CD4-positive, alpha-beta T cell (primary cell): ENCODE measurements at regions not wholly inside any gene's neighbourhood (a gene's known extent, or its start where the extent isn't known, plus 50 kb on each side); places are given as distances from the start of the nearest gene placed in this dataset.

Source experiments
- ATAC-seq: fragments of 200-7000 bp; cut with Tn5 transposase; one replicate; pipeline ENCODE4 v1.10.0; 2022; ENCODE audit warnings: mild to moderate bottlenecking; ENCODE audit not compliant: poor library complexity
- CTCF ChIA-PET: fragments of 350-600 bp; sonication (Branson Sonifier 250); formaldehyde crosslinking; loops from one replicate; lab custom pipeline; 2021; ENCODE audit warnings: antibody characterized with exemption, inconsistent platforms; lab: Charles Lee
- POLR2A ChIA-PET: fragments of 350-600 bp; sonication (Branson Sonifier 250); formaldehyde crosslinking; loops from one replicate; lab custom pipeline; 2021; ENCODE audit warnings: antibody characterized with exemption, inconsistent platforms; lab: Charles Lee
- DNase-seq, 14 experiments: peaks; one replicate each; pipeline ENCODE4 v3.0.0-alpha.2; 2013 to 2020; ENCODE audit warnings: mixed read lengths in 2 of 14
- H3K27ac ChIP-seq, 2 donors: one replicate each; pipeline versions ENCODE4 v1.5.1 to v1.7.0; 2013; ENCODE audit warnings: low read length in 2 of 2, low read depth in 1 of 2, mild to moderate bottlenecking in 1 of 2
- H3K27me3 ChIP-seq, 2 experiments: 1 replicate in 1 of 2; 2 replicates in 1 of 2; pipeline versions ENCODE4 v1.6.1 to v1.7.0; 2013; ENCODE audit warnings: low read length in 2 of 2, control low read depth in 1 of 2, mild to moderate bottlenecking in 1 of 2, moderate library complexity in 1 of 2; ENCODE audit not compliant: insufficient read depth in 2 of 2, control insufficient read depth in 1 of 2
- H3K36me3 ChIP-seq: one replicate; pipeline ENCODE4 v1.6.1; 2013; ENCODE audit warnings: low read length, control low read depth; ENCODE audit not compliant: insufficient read depth
- H3K4me1 ChIP-seq: one replicate; pipeline ENCODE4 v1.6.1; 2013; ENCODE audit warnings: low read length, control low read depth; ENCODE audit not compliant: insufficient read depth
- H3K4me3 ChIP-seq: one replicate; pipeline ENCODE4 v1.5.1; 2013; ENCODE audit warnings: mild to moderate bottlenecking, low read length, moderate library complexity
- H3K9me3 ChIP-seq, 2 experiments: 1 replicate in 1 of 2; 2 replicates in 1 of 2; pipeline versions ENCODE4 v1.6.1 to v1.7.0; 2013; ENCODE audit warnings: low read length in 2 of 2, mild to moderate bottlenecking in 2 of 2, control low read depth in 1 of 2, moderate library complexity in 1 of 2; ENCODE audit not compliant: control insufficient read depth in 1 of 2, insufficient read depth in 1 of 2
- H3K27ac Mint-ChIP-seq: one replicate; pipeline ENCODE4 v1.8.0; 2020; ENCODE audit warnings: mixed read lengths
- H3K27me3 Mint-ChIP-seq: one replicate; pipeline ENCODE4 v1.8.0; 2021; ENCODE audit warnings: mixed read lengths
- H3K36me3 Mint-ChIP-seq: one replicate; pipeline ENCODE4 v1.8.0; 2021; ENCODE audit warnings: low read depth, mixed read lengths
- H3K4me1 Mint-ChIP-seq: one replicate; pipeline ENCODE4 v1.8.0; 2021; ENCODE audit warnings: low read depth, mixed read lengths
- H3K4me3 Mint-ChIP-seq: one replicate; pipeline ENCODE4 v1.8.0; 2020; ENCODE audit warnings: mild to moderate bottlenecking, mixed read lengths
- H3K9me3 Mint-ChIP-seq: one replicate; pipeline ENCODE4 v1.8.0; 2020; ENCODE audit warnings: mixed read lengths
- CTCF ChIP-seq: fragments of 200-600 bp; IDR thresholded peaks from one replicate; pipeline ENCODE4 v1.8.0; 2022; ENCODE audit warnings: antibody characterized with exemption, mild to moderate bottlenecking
- intact Hi-C, 2 experiments: fragments of 100-400 bp; cut with DNase I in 1 of 2; cut with micrococcal nuclease in 1 of 2; formaldehyde crosslinking; loops; one replicate each; pipeline versions ENCODE4 v1.15.1 to v1.9.0; 2023 to 2025; cut with DNase I, micrococcal nuclease

GRCh38 chr2:15038366-15039364, 406.1 kb downstream of the LRATD1 start:
- Mint-ChIP-seq H3K27me3 (no peaks in the 10 kb centered on the region), H3K27ac (no peak overlapping the region)
- ATAC-seq = no peak

GRCh38 chr2:15040429-15041084, 408.0 kb downstream of the LRATD1 start:
- POLR2A ChIA-PET = no interaction called here
- Histone ChIP-seq H3K4me1 (no peaks in the 10 kb centered on the region), H3K36me3 (no peaks in the 10 kb centered on the region), H3K27me3 (no peaks in the 10 kb centered on the region), H3K4me3 (no peak overlapping the region), H3K9me3 (no peaks in the 10 kb centered on the region), H3K27ac (no peak overlapping the region)
- H3K36me3 Mint-ChIP-seq = no peaks in the 10 kb centered on the region
- no peaks in the 10 kb centered on the region for H3K9me3 Mint-ChIP-seq
- no peak for TF ChIP-seq CTCF
- H3K27ac Mint-ChIP-seq = no peak overlapping the region
- no peak for ATAC-seq
- CTCF ChIA-PET = no interaction called here
- H3K4me3 Mint-ChIP-seq = no peak overlapping the region
- intact Hi-C loops = no loop called here
- H3K4me1 Mint-ChIP-seq = no peaks in the 10 kb centered on the region
- no peaks in the 10 kb centered on the region for H3K27me3 Mint-ChIP-seq
- no peak for DNase-seq

More at GRCh38 chr2:15038366-15039364, 406.1 kb downstream of the LRATD1 start:
- no peaks in the 10 kb centered on the region for H3K27me3 ChIP-seq
- H3K4me3 ChIP-seq = no peak overlapping the region
- Mint-ChIP-seq H3K4me3 (no peak overlapping the region), H3K9me3 (no peaks in the 10 kb centered on the region), H3K36me3 (no peaks in the 10 kb centered on the region), H3K4me1 (no peaks in the 10 kb centered on the region)
- no peak overlapping the region for H3K27ac ChIP-seq
- H3K4me1 ChIP-seq = no peaks in the 10 kb centered on the region
- peak in 2 of 14 experiments; percentile 18 to 20 for DNase-seq
- TF ChIP-seq CTCF = no peak
- intact Hi-C loops = no loop called here
- ChIA-PET CTCF (no interaction called here), POLR2A (no interaction called here)
- no peaks in the 10 kb centered on the region for H3K9me3 ChIP-seq
- no peaks in the 10 kb centered on the region for H3K36me3 ChIP-seq

- intact Hi-C loops = no loop called here
- POLR2A ChIA-PET = no interaction called here
- Mint-ChIP-seq H3K4me1 (no peaks in the 10 kb centered on the region), H3K36me3 (no peaks in the 10 kb centered on the region), H3K27ac (no peak overlapping the region), H3K9me3 (no peaks in the 10 kb centered on the region), H3K4me3 (no peak overlapping the region), H3K27me3 (no peaks in the 10 kb centered on the region)
- CTCF ChIA-PET = no interaction called here
- no peaks in the 10 kb centered on the region for H3K4me1 ChIP-seq
- ATAC-seq (no peak), DNase-seq (no peak)
- H3K27me3 ChIP-seq = no peaks in the 10 kb centered on the region
- H3K36me3 ChIP-seq = no peaks in the 10 kb centered on the region
- H3K4me3 ChIP-seq = no peak overlapping the region
- TF ChIP-seq CTCF = no peak
- no peaks in the 10 kb centered on the region for H3K9me3 ChIP-seq
- no peak overlapping the region for H3K27ac ChIP-seq
Observed at GRCh38 chr2:15041429-15041837, 408.9 kb downstream of the LRATD1 start.
